ENCODE measurements at regions not wholly inside any gene's neighbourhood (a gene's known extent, or its start where the extent isn't known, plus 50 kb on each side); places are given as distances from the start of the nearest gene placed in this dataset.

DNA sequence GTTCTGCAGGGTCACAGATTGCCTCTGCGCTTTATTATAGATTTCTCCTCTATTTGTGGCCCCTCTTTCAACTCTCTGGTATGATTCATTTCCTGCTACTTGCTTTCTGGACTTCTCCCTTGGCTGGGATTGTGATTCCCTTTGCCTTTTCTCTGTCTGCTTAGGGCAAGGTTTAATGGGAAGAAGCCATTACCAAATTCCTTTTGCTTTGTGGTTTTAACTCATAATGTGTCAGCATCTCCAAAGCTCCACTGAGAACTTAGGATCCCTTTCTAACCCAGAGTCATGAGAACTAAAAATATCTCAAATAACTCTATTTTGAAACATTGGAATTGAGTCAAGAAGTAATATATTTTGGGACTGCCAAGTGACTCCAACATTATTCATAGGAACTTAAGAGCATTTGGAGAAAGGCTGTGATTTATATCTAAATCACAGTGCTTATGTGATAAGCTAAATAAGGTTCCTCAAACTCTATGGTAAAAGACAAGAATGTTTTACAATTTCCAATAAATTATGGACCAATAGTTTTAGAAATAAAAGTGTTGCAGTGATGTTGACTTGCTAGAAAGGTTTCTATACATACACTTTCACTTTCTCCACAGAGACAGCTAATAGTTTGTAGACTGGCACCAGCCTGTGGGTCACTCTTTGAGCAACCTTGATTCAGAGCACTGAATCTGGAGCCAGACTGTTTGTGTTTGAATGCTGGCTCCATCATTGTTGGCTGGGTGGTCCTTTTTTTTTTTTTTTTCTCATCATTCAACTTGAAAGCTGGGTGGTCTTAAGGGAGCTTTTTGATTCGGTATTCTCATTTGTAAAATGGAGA is 93.9 kb downstream of the DACT1 start:
- TF ChIP-seq POLR2AphosphoS5 (IDR thresholded peaks at IDR 0.05) (no peak), POLR2A (IDR thresholded peaks at IDR 0.05) (no peak), CTCF (IDR thresholded peaks at IDR 0.05) (no peak)
